Astrocyte of the cerebellum (primary cell): ENCODE measurements at regions not wholly inside any gene's neighbourhood (a gene's known extent, or its start where the extent isn't known, plus 50 kb on each side); places are given as distances from the start of the nearest gene placed in this dataset.

Experiments used
- DNase-seq: peaks from one replicate; pipeline ENCODE4 v3.0.0-alpha.2; 2011; ENCODE audit warnings: low read depth
- H3K4me3 ChIP-seq: 2 replicates; pipeline ENCODE4 v1.5.1; 2011; ENCODE audit warnings: mild to moderate bottlenecking, low read depth, low read length, moderate library complexity
- in situ Hi-C: cut with HindIII; loops from 2 replicates; pipeline ENCODE4 v1.10.0; 2017; ENCODE audit warnings: low sequenced_read_pairs
- TF ChIP-seq, protein P1 (sequence below): IDR thresholded peaks from 2 replicates; pipeline ENCODE4 v1.5.1; 2012; ENCODE audit warnings: low read length, low read depth, moderate library complexity, mild to moderate bottlenecking; ENCODE audit errors: missing control alignments

DNA sequence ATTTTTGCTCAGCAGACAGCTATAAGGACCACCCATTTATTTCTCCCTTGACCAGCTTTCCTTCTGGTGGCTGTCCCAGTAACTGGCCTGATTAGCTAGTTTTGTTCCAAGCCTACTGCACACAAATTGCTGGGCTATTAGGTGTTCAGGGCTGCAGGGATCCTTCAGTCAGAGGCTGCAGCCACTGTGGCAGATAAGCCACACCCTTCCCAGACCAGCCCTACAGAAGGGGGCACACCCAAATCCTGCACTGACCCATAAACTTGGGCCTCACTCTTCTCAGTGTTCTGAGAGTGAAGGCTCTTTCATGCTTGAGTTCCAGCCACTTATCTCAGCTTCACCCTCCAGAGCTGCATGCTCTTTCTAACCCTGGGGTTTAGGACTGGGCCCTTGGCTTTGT, 200.0 kb downstream of the AASDHPPT start:
- TF ChIP-seq, protein P1, sequence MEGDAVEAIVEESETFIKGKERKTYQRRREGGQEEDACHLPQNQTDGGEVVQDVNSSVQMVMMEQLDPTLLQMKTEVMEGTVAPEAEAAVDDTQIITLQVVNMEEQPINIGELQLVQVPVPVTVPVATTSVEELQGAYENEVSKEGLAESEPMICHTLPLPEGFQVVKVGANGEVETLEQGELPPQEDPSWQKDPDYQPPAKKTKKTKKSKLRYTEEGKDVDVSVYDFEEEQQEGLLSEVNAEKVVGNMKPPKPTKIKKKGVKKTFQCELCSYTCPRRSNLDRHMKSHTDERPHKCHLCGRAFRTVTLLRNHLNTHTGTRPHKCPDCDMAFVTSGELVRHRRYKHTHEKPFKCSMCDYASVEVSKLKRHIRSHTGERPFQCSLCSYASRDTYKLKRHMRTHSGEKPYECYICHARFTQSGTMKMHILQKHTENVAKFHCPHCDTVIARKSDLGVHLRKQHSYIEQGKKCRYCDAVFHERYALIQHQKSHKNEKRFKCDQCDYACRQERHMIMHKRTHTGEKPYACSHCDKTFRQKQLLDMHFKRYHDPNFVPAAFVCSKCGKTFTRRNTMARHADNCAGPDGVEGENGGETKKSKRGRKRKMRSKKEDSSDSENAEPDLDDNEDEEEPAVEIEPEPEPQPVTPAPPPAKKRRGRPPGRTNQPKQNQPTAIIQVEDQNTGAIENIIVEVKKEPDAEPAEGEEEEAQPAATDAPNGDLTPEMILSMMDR: no peak
- H3K4me3 ChIP-seq: no peak overlapping the region
- no peak for DNase-seq
- in situ Hi-C loops: no loop called here

DNA sequence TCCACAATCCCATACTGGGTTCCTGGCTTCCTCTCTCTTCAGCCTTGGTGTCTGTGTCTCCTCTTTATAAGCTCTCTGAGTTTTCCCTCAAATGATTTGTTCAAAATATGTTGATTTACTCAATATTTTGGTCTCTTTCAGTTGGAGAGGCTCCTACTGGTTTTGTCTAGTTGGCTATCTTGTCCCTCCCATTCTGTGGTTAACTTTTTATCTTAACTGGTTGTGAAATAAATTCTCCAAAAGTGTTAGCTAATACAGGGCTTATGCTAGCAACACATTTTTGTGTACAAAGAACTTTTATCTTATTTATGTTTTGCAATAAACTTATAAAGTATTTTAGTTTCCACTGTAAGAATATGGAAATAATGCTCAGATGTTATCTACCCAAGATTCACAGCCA, 200.9 kb downstream of the AASDHPPT start:
- H3K4me3 ChIP-seq: no peak overlapping the region
- in situ Hi-C loops: no loop called here
- TF ChIP-seq, protein P1: no peak
- DNase-seq: no peak

DNA sequence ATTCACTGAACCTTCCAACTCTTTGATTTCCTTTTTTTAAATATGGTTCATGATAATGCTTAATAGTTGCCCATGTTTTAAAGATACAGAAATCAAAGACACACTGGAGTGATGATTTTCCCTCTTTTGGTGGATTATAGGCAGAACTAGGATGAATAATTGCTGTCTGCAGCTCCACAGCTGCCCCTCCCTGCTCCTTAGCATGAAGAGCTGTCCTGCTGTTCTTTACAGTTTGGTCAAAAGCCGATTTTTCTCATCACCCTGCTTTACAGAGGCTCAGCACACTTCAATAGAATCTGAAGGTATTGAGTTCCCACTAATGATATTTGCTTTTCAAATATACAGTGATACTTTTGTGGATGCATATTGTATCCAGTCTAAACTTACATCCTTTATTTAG, 202.6 kb downstream of the AASDHPPT start:
- H3K4me3 ChIP-seq: no peak overlapping the region
- in situ Hi-C loops: no loop called here
- TF ChIP-seq, protein P1: no peak
- no peak for DNase-seq

DNA sequence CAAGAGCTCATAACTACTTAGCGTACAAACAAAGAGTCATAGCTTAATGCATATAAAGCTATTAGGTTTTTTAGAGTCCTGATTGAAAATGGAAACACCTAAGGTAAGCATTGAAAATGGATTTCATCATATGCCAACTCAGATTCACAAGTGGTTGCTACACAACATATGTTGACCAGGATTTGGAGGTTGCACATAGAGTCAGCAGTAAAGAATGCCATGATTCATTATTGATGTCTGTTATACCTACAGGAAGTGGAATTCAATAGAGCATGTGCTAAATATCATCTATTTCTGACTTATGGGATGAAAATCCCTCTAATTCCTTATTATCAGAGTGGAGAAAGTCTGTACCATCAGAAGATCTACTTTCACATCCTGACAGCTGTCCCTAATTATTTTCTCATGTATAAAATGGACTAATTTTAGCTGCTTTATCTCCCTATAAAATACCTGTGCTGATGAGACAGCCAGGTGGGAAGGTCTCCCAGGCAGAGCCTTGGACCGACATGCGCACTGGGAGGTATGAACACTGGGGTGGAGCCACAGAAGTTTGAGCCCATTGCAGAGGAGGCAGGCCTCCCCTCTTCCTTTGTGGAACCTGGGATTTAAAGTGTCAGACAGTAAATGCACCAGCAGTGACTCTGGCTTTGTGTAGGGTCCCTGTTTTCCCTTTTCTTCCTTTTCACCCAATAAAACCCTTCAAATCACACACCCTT, 204.2 kb downstream of the AASDHPPT start:
- no peak for DNase-seq
- in situ Hi-C loops: no loop called here
- no peak overlapping the region for H3K4me3 ChIP-seq
- TF ChIP-seq, protein P1: no peak

DNA sequence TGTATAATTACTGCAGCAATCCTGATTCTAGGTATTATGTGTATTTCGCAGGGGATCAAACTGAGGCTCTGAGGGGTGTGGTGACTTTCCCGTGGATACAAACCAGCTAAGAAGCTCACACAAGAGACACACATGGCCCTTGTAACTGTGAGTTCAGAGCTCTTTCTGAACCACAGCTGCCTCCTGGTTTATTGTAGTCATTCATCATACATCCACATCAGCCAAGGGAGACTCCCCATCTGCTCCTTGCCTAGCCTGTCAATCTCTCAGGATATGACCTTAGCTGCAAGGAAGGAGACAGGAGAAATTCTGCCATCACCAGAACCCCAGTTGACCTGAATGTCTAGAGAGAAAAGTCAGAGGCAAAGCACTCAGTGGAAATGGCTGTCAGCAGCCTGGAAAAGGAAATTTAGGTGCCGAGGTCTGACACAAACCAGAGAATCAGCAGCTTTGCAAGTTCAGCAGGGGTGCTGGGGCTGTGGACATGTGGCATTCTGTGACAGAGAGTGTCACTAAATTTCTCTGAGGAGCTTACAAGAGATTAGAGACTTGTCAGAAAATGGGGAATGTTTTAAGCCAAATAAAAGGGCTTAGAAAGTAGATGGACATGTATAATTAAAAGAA, 209.5 kb downstream of the AASDHPPT start:
- in situ Hi-C loops: no loop called here
- no peak overlapping the region for H3K4me3 ChIP-seq
- DNase-seq: no peak
- TF ChIP-seq, protein P1: no peak

DNA sequence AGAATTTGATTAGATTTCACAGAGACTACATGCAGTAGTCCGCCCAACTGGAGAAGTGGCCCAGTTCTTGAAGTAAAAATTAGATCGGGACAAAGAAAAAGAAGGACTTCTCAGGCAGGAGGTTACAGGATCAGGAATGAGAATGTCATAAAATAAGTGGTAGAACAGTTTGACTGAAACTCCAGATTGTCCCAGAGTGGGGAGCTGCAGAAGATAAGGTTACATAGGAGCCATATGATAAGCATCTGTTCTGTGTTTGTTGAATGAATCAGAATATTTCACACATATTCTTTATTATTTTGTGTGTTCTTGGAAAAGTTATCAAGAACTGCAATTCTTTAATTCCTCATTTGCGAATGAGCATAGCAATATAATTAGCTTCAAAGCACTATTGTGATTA, 210.6 kb downstream of the AASDHPPT start:
- no peak for DNase-seq
- in situ Hi-C loops: no loop called here
- H3K4me3 ChIP-seq: no peak overlapping the region
- TF ChIP-seq, protein P1: no peak
